ENCODE measurements at regions not wholly inside any gene's neighbourhood (a gene's known extent, or its start where the extent isn't known, plus 50 kb on each side); places are given as distances from the start of the nearest gene placed in this dataset.

DNA sequence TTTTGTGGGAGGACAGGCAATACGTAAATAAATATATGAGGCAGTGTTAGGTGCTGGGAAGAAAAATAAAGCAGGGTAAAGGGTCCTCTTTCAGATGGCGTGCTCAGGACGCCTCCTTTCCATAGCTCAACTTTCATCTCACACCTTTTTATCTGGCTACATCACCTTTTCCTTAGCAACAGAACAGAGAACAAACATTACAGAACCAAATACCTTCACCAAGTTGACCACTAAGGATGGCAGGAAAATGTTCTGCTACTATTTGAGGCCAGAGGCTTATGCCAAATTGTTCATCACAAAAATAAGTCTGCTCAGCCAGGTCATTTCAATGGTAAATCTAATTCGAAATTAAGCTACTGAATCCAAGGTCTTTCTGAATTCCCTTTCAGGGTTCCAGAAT lies 149.2 kb upstream of the C1orf21 start:
- CTCF ChIA-PET (ENCODE audit: partially characterized antibody) = interaction anchor here (0.9 to 3.5 kb wide), 4 partner anchors 9 to 426 kb away, joined by 3 to 16 read pairs (median 8); no protein-coding TSS in a partner anchor
- H3K79me2 ChIP-seq (ENCODE audit: control insufficient read depth in 1 of 2, insufficient read depth in 2 of 2, low read length in 2 of 2) = no peaks in the 10 kb centered on the region
- TF ChIP-seq RXRA (IDR thresholded peaks at IDR 0.05; ENCODE audit: insufficient read depth, low read depth, low read length) (no peak), ASH2L (IDR thresholded peaks at IDR 0.05; ENCODE audit: low read length) (no peak), POLR2A (IDR thresholded peaks at IDR 0.05; ENCODE audit: control extremely low read depth in 1 of 2, low read depth in 2 of 2, low read length in 2 of 2) (no peak), TAF7 (optimal IDR thresholded peaks at IDR 0.05; ENCODE audit: borderline replicate concordance, low read depth, low read length) (no peak), SRF (IDR thresholded peaks at IDR 0.05; ENCODE audit: low read depth, low read length) (no peak), NANOG (IDR thresholded peaks at IDR 0.05; ENCODE audit: insufficient read depth, low read depth, low read length, poor library complexity, severe bottlenecking) (no peak), CEBPB (IDR thresholded peaks at IDR 0.05; ENCODE audit: low read depth, low read length) (no peak), CBX5 (IDR thresholded peaks at IDR 0.05; ENCODE audit: low read depth, low read length) (no peak), ZNF274 (IDR thresholded peaks at IDR 0.05; ENCODE audit: borderline replicate concordance, extremely low read depth, low read length) (no peak), SUZ12 (IDR thresholded peaks at IDR 0.05; ENCODE audit: low read length) (no peak), CBX8 (IDR thresholded peaks at IDR 0.05; ENCODE audit: borderline replicate concordance, low read depth, low read length) (no peak), FOSL1 (IDR thresholded peaks at IDR 0.05; ENCODE audit: insufficient read depth, low read depth, low read length) (no peak), KDM4A (IDR thresholded peaks at IDR 0.05; ENCODE audit: low read depth, low read length, severe bottlenecking) (no peak)
- TF ChIP-seq, protein P1, sequence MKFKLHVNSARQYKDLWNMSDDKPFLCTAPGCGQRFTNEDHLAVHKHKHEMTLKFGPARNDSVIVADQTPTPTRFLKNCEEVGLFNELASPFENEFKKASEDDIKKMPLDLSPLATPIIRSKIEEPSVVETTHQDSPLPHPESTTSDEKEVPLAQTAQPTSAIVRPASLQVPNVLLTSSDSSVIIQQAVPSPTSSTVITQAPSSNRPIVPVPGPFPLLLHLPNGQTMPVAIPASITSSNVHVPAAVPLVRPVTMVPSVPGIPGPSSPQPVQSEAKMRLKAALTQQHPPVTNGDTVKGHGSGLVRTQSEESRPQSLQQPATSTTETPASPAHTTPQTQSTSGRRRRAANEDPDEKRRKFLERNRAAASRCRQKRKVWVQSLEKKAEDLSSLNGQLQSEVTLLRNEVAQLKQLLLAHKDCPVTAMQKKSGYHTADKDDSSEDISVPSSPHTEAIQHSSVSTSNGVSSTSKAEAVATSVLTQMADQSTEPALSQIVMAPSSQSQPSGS (IDR thresholded peaks at IDR 0.05; ENCODE audit: low read length) = no peak

More for the DNA sequence above, 149.2 kb upstream of the C1orf21 start:
- H4K5ac ChIP-seq (ENCODE audit: insufficient read length, low read depth, low read length) = no peak overlapping the region
- H3K9me3 ChIP-seq (ENCODE audit: insufficient read depth in 2 of 2, low read depth in 1 of 2, low read length in 1 of 2) = peaks cover 6 to 12% of the 10 kb centered on the region in 2 experiments; a peak in 3 of 4 replicates
- no peak overlapping the region for H3K27ac ChIP-seq (ENCODE audit: low read depth, low read length)
- no peaks in the 10 kb centered on the region for H3K36me3 ChIP-seq (ENCODE audit: control insufficient read depth in 2 of 4, insufficient read depth in 4 of 4, low read length in 3 of 4)
- no peaks in the 10 kb centered on the region for H4K20me1 ChIP-seq (replicated peaks in 1 of 2; ENCODE audit: control insufficient read depth in 1 of 2, insufficient read depth in 2 of 2, low read length in 2 of 2)
- H2AK5ac ChIP-seq (ENCODE audit: low read depth, low read length) = no peak overlapping the region
- 71% methylated on average over 4 of the region's 4 CpGs; no CpG with 5 or more reads in 1 of the 2 experiments for WGBS, 2 experiments (ENCODE audit: extremely low coverage in 1 of 2, insufficient coverage in 1 of 2, insufficient read length in 1 of 2, insufficient replicate concordance in 2 of 2, low coverage in 1 of 2, low lambda C conversion rate in 2 of 2, missing lambda C conversion rate in 1 of 2)
- H3K56ac ChIP-seq (replicated peaks; ENCODE audit: insufficient read length, low read depth, low read length) = no peak overlapping the region
- H2BK12ac ChIP-seq (ENCODE audit: low read depth, low read length) = no peak overlapping the region
- H4K8ac ChIP-seq (ENCODE audit: extremely low read depth, insufficient read depth, low read length) = no peak overlapping the region
- H3K9ac ChIP-seq (replicated peaks in 1 of 4; ENCODE audit: extremely low read depth in 1 of 4, low read depth in 3 of 4, low read length in 3 of 4) = no peak overlapping the region
- H3K4ac ChIP-seq (replicated peaks; ENCODE audit: insufficient read length, low read depth, low read length) = no peak overlapping the region
- no peak overlapping the region for H2BK15ac ChIP-seq (ENCODE audit: low read length)
- POLR2A ChIA-PET (ENCODE audit: partially characterized antibody) = interaction anchor here (1.2 kb wide), 1 partner anchor 426 kb away, joined by 3 read pairs; no protein-coding TSS in a partner anchor
- no peak overlapping the region for H3K23ac ChIP-seq (ENCODE audit: insufficient read length)
- H3K27me3 ChIP-seq (replicated peaks in 1 of 4; ENCODE audit: control insufficient read depth in 3 of 4, extremely low read depth in 1 of 4, insufficient read depth in 3 of 4, low read length in 3 of 4) = no peaks in the 10 kb centered on the region
- H3K4me2 ChIP-seq (ENCODE audit: insufficient read depth in 1 of 2, low read depth in 2 of 2, low read length in 2 of 2) = no peak overlapping the region
- FAIRE-seq = no peak
- no peak overlapping the region for H4K91ac ChIP-seq (replicated peaks; ENCODE audit: insufficient read length, low read length)
- no peak overlapping the region for H3K4me3 ChIP-seq (ENCODE audit: extremely low read depth in 1 of 4, insufficient read depth in 2 of 4, low read depth in 3 of 4, low read length in 4 of 4)
- H2BK5ac ChIP-seq (ENCODE audit: low read depth, low read length) = no peak overlapping the region
- H2BK120ac ChIP-seq (replicated peaks; ENCODE audit: low read depth, low read length) = no peak overlapping the region
- DNase-seq (ENCODE audit: low read depth in 1 of 2, low spot score in 2 of 2) = no peak
- no peaks in the 10 kb centered on the region for H3K4me1 ChIP-seq (replicated peaks in 1 of 4; ENCODE audit: control insufficient read depth in 3 of 4, insufficient read depth in 4 of 4, low read length in 3 of 4)
- no peak overlapping the region for H3K18ac ChIP-seq (ENCODE audit: extremely low read depth, low read length)
- H3K14ac ChIP-seq (ENCODE audit: insufficient read length) = no peak overlapping the region
- no peaks in the 10 kb centered on the region for H3K79me1 ChIP-seq (ENCODE audit: low read depth, low read length)
- no peak overlapping the region for H2AFZ ChIP-seq (ENCODE audit: low read length)
- H3K23me2 ChIP-seq (ENCODE audit: low read depth, low read length) = no peaks in the 10 kb centered on the region
- no peak overlapping the region for H2BK20ac ChIP-seq (ENCODE audit: low read length)
